Thoracic aorta (tissue), 2 donors: ENCODE measurements at regions not wholly inside any gene's neighbourhood (a gene's known extent, or its start where the extent isn't known, plus 50 kb on each side); places are given as distances from the start of the nearest gene placed in this dataset.

ENCODE experiments used
- ATAC-seq: fragments of 150-250 bp; one replicate; pipeline ENCODE4 v1.8.0; 2017; ENCODE audit warnings: low read depth; ENCODE audit not compliant: insufficient number of reproducible peaks, low FRiP score
- DNase-seq: peaks from one replicate; pipeline ENCODE4 v3.0.0-alpha.2; 2020; ENCODE audit warnings: low spot score
- H3K27ac ChIP-seq, 2 donors: fragments of 200-600 bp; sonication (generic); 1 replicate in 1 of 2; 2 replicates in 1 of 2; pipeline ENCODE4 v1.5.1; 2016; ENCODE audit warnings: mild to moderate bottlenecking in 2 of 2, moderate library complexity in 2 of 2
- H3K27me3 ChIP-seq: fragments of 200-600 bp; sonication (generic); replicated peaks from 2 replicates; pipeline ENCODE4 v1.6.0; 2016; ENCODE audit warnings: mild to moderate bottlenecking; ENCODE audit not compliant: insufficient read depth
- H3K36me3 ChIP-seq: fragments of 200-600 bp; sonication (generic); one replicate; pipeline ENCODE4 v1.5.1; 2016
- H3K4me1 ChIP-seq, 2 donors: fragments of 200-600 bp; sonication (generic); 1 replicate in 1 of 2; 2 replicates in 1 of 2; pipeline versions ENCODE4 v1.5.1 to v1.6.0; 2016; ENCODE audit warnings: low read depth in 2 of 2, mild to moderate bottlenecking in 1 of 2; ENCODE audit not compliant: control insufficient read depth in 1 of 2
- H3K4me3 ChIP-seq: fragments of 200-600 bp; sonication (generic); 2 replicates; pipeline ENCODE4 v1.5.1; 2016; ENCODE audit warnings: mild to moderate bottlenecking
- H3K9me3 ChIP-seq: fragments of 200-600 bp; sonication (generic); 2 replicates; pipeline ENCODE4 v1.5.1; 2016
- TF ChIP-seq, protein P1 (sequence below): fragments of 200-600 bp; sonication (generic); IDR thresholded peaks from one replicate; pipeline ENCODE4 v1.5.1; 2019; ENCODE audit warnings: antibody characterized with exemption

DNA sequence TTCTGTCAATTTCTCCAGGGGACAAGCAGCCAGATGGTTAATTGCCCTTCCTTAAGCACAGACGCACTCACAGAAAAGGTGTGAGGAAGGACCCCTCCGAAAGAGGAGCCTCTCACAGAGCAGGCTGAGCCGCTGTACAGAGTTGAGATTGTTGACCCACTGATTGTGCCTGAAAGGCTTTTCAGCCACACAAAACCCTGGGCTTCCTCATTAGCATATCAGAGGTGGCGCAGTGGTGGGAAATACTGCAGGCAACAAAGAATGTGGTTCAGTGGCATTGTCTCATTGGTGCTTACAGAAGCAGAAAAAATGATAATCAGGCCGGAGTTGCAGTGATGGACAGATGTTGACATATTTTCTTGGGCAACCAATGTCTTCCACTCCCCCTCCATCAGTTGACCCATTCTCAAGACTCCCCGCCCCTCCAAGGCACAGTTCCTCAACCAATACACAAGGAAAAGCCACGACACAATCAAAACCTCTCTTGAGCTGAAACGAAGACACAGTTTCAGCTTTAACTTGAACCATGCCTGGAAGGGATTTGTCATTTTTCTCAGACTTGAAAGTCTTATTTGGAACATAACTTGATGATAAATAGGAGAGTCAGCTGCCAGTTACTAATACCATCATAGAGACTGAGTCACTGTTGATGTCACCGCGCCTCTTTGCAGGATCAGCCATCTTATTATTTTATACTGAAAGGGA, 53.1 kb downstream of the ATXN3L start:
- H3K36me3 ChIP-seq, result no peaks in the 10 kb centered on the region
- H3K4me3 ChIP-seq, result no peak overlapping the region
- DNase-seq, result no peak
- TF ChIP-seq, protein P1, sequence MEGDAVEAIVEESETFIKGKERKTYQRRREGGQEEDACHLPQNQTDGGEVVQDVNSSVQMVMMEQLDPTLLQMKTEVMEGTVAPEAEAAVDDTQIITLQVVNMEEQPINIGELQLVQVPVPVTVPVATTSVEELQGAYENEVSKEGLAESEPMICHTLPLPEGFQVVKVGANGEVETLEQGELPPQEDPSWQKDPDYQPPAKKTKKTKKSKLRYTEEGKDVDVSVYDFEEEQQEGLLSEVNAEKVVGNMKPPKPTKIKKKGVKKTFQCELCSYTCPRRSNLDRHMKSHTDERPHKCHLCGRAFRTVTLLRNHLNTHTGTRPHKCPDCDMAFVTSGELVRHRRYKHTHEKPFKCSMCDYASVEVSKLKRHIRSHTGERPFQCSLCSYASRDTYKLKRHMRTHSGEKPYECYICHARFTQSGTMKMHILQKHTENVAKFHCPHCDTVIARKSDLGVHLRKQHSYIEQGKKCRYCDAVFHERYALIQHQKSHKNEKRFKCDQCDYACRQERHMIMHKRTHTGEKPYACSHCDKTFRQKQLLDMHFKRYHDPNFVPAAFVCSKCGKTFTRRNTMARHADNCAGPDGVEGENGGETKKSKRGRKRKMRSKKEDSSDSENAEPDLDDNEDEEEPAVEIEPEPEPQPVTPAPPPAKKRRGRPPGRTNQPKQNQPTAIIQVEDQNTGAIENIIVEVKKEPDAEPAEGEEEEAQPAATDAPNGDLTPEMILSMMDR, result no peak
- H3K27ac ChIP-seq, result no peak overlapping the region
- H3K4me1 ChIP-seq, result no peaks in the 10 kb centered on the region
- ATAC-seq, result no peak
- H3K27me3 ChIP-seq, result no peaks in the 10 kb centered on the region
- H3K9me3 ChIP-seq, result no peaks in the 10 kb centered on the region

DNA sequence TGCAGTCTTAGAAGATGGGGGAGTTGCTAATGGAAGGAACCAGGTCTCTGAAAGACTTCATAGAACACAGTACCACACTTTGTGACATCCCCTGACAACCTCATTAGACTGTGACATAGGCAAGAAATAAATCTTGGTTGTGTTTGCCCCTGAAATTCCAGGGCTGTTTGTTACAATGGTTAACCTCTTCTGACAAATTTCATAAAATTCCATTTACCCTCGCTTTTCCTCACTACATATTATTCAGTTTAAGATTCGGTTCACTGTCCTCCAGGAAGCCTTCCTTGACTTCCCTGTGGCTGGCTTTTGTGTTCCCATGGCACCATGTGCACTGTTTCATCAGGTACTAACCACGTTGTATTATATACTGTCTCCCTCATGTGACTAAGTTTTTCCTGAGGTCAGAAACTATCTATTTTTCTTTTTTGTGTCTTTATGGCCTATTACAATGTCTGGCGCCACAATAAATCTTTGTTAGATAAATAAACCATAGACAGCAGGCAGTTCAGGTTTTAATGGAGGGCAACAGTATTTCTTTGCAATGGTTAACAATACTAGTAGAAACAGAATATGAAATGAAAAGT, 54.2 kb downstream of the ATXN3L start:
- Histone ChIP-seq H3K4me1 (no peaks in the 10 kb centered on the region), H3K9me3 (no peaks in the 10 kb centered on the region), H3K36me3 (no peaks in the 10 kb centered on the region), H3K4me3 (no peak overlapping the region), H3K27ac (no peak overlapping the region), H3K27me3 (no peaks in the 10 kb centered on the region)
- ATAC-seq (no peak), DNase-seq (no peak)
- TF ChIP-seq, protein P1, result no peak

DNA sequence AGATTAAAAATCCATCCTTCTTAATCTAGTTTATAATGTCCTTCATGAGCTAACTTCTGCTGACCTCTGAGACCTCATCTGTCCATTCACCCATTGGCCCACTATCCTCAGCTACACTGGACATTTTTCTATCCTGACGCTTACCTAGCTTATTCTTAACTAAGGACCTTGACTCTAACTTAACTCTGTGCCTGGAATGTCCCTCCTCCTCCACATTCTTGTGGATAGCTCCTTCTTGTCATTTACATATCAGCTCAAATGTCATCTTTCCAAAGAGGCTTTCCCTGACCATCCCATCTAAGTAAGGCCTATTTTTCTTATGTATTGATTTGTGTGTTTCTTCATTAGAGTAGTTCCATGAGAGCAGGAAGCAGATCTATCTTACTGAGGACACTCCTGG, 54.7 kb downstream of the ATXN3L start:
- Histone ChIP-seq H3K4me3 (no peak overlapping the region), H3K36me3 (no peaks in the 10 kb centered on the region), H3K27ac (no peak overlapping the region), H3K27me3 (no peaks in the 10 kb centered on the region), H3K9me3 (no peaks in the 10 kb centered on the region), H3K4me1 (no peaks in the 10 kb centered on the region)
- TF ChIP-seq, protein P1, result no peak
- no peak for DNase-seq
- ATAC-seq, result no peak

DNA sequence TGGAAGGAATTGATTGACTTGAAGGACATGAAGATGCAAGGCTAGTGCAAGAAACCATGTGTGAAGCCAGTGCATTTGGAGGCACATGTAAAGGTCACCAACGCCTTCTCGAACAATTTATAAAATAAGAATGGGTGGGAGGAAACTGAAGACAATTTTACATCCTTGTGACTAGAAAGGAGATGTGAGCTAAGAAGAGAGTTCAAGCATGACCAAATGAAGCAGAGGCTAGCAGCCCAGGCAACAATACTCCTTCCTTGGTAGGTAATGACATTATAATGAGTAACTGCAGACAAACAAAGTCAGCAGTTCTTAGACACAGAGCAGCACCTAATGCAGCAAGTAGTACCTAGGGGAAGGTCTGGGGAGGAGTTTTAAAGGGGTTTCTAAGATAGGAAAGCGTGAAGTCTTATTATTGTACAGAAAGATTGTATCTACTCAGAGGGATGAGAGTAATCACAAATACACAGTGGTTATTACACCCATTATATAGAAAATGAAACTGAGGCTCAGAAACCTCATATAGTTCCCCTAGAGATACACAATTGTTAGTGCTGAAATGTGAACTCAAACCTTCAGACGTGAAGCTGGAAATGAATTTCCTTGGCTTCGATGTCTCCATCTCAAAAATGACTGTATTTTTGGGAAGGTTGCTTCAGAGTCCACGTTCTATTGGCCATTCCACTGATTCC, 56.1 kb downstream of the ATXN3L start:
- DNase-seq, result no peak
- TF ChIP-seq, protein P1, result no peak

DNA sequence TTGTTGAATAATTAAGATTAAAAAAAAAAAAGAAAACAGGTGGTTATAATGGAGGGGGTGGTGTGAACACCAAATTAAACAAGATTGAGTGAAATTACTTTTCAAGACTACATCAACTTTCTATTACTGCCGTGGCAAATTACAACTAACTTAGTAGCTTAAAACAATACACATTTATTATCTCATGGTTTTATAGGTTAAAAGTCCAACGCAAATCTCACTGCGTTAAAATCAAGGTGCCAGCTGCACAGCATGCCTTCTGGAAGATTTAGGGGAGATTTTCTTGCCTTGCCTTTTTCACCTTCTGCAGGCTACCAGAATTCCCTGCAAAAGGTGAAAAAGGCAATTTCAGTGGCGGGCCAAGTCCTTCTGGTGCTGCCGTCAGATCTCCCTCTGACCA, 58.5 kb downstream of the ATXN3L start:
- H3K4me3 ChIP-seq, result no peak overlapping the region
- H3K4me1 ChIP-seq, result no peaks in the 10 kb centered on the region
- DNase-seq (no peak), ATAC-seq (no peak)
- H3K9me3 ChIP-seq, result no peaks in the 10 kb centered on the region
- no peaks in the 10 kb centered on the region for H3K27me3 ChIP-seq
- H3K36me3 ChIP-seq, result no peaks in the 10 kb centered on the region
- TF ChIP-seq, protein P1, result no peak
- H3K27ac ChIP-seq, result no peak overlapping the region

More for the DNA sequence above, 56.1 kb downstream of the ATXN3L start:
- no peaks in the 10 kb centered on the region for H3K36me3 ChIP-seq
- H3K27me3 ChIP-seq, result no peaks in the 10 kb centered on the region
- no peak overlapping the region for H3K27ac ChIP-seq
- no peak for ATAC-seq
- no peak overlapping the region for H3K4me3 ChIP-seq
- no peaks in the 10 kb centered on the region for H3K4me1 ChIP-seq
- H3K9me3 ChIP-seq, result no peaks in the 10 kb centered on the region
